ENCODE measurements at regions not wholly inside any gene's neighbourhood (a gene's known extent, or its start where the extent isn't known, plus 50 kb on each side); places are given as distances from the start of the nearest gene placed in this dataset.

- DNase-seq: no peak
Measured at GRCh38 chr17:83144421-83145357, 65.3 kb downstream of the METRNL start.

GRCh38 chr17:83145358-83145738, 65.9 kb downstream of the METRNL start:
- no peak for DNase-seq

- DNase-seq: no peak
Measured at GRCh38 chr17:83145831-83146230, 66.4 kb downstream of the METRNL start.

- no peak for DNase-seq
Measured at GRCh38 chr17:83146347-83146746, 66.9 kb downstream of the METRNL start.

- no peak for DNase-seq
Measured at GRCh38 chr17:83147280-83147679, 67.9 kb downstream of the METRNL start.

GRCh38 chr17:83148317-83149028, 69.1 kb downstream of the METRNL start:
- DNase-seq: no peak

- no peak for DNase-seq
Measured at GRCh38 chr17:83149029-83149725, 69.8 kb downstream of the METRNL start.

- no peak for DNase-seq
Measured at GRCh38 chr17:83149761-83150251, 70.4 kb downstream of the METRNL start.

- DNase-seq: no peak
Measured at GRCh38 chr17:83150369-83151055, 71.1 kb downstream of the METRNL start.

GRCh38 chr17:83151056-83151441, 71.6 kb downstream of the METRNL start:
- DNase-seq: no peak

- DNase-seq: no peak
Measured at GRCh38 chr17:83151442-83152226, 72.2 kb downstream of the METRNL start.

GRCh38 chr17:83152227-83152744, 72.9 kb downstream of the METRNL start:
- DNase-seq: no peak

- no peak for DNase-seq
Measured at GRCh38 chr17:83152745-83153611, 73.6 kb downstream of the METRNL start.

GRCh38 chr17:83153681-83154310, 74.4 kb downstream of the METRNL start:
- DNase-seq: no peak

- no peak for DNase-seq
Measured at GRCh38 chr17:83154311-83155127, 75.1 kb downstream of the METRNL start.

- no peak for DNase-seq
Measured at GRCh38 chr17:83155128-83156121, 76.0 kb downstream of the METRNL start.

GRCh38 chr17:83156408-83156807, 77.0 kb downstream of the METRNL start:
- DNase-seq: no peak
